HG03439 (cell line): ENCODE measurements at regions not wholly inside any gene's neighbourhood (a gene's known extent, or its start where the extent isn't known, plus 50 kb on each side); places are given as distances from the start of the nearest gene placed in this dataset.
"Not testable (repeated sequence)": the region's sequence is repeated elsewhere in the genome, so short reads cannot be mapped to it uniquely, and the experiment has no call there.

Source experiments
- ATAC-seq: cut with Tn5 transposase; IDR thresholded peaks from one replicate; pipeline ENCODE4 v1.9.1; 2021; ENCODE audit warnings: mild to moderate bottlenecking, moderate library complexity; ENCODE audit not compliant: unreplicated experiment

- no peak for ATAC-seq
These were observed 503.3 kb downstream of the RNF144A start for GRCh38 chr2:7420530-7420929.

- ATAC-seq: no peak
These were observed 507.3 kb downstream of the RNF144A start for GRCh38 chr2:7424481-7424880.

GRCh38 chr2:7427293-7428060 lies 510.3 kb downstream of the RNF144A start:
- ATAC-seq: no peak

GRCh38 chr2:7428454-7429204 lies 511.4 kb downstream of the RNF144A start:
- ATAC-seq: no peak

- no peak for ATAC-seq
These were observed 512.5 kb downstream of the RNF144A start for GRCh38 chr2:7429733-7430132.

GRCh38 chr2:7430421-7430868 lies 513.2 kb downstream of the RNF144A start:
- ATAC-seq: no peak

GRCh38 chr2:7430869-7431641 lies 513.8 kb downstream of the RNF144A start:
- peak; percentile 70 for ATAC-seq

- no peak for ATAC-seq
These were observed 515.2 kb downstream of the RNF144A start for GRCh38 chr2:7432436-7432835.

GRCh38 chr2:7436096-7436906 lies 519.1 kb downstream of the RNF144A start:
- no peak for ATAC-seq

GRCh38 chr2:7437141-7437540 lies 519.9 kb downstream of the RNF144A start:
- no peak for ATAC-seq

- peak; percentile 60 for ATAC-seq
These were observed 520.8 kb downstream of the RNF144A start for GRCh38 chr2:7437716-7438632.

GRCh38 chr2:7438855-7439254 lies 521.6 kb downstream of the RNF144A start:
- no peak for ATAC-seq

- ATAC-seq: no peak
These were observed 523.8 kb downstream of the RNF144A start for GRCh38 chr2:7440977-7441376.

GRCh38 chr2:7441841-7442240 lies 524.6 kb downstream of the RNF144A start:
- ATAC-seq: not testable (repeated sequence)

- no peak for ATAC-seq
These were observed 527.4 kb downstream of the RNF144A start for GRCh38 chr2:7444626-7445025.

- ATAC-seq: no peak
These were observed 531.5 kb downstream of the RNF144A start for GRCh38 chr2:7448578-7449264.

- ATAC-seq: no peak
These were observed 532.1 kb downstream of the RNF144A start for GRCh38 chr2:7449298-7449697.

- ATAC-seq: no peak
These were observed 533.1 kb downstream of the RNF144A start for GRCh38 chr2:7450188-7450832.

- no peak for ATAC-seq
These were observed 533.6 kb downstream of the RNF144A start for GRCh38 chr2:7450833-7451190.
